Heart right ventricle (tissue), 16 donors: ENCODE measurements at regions not wholly inside any gene's neighbourhood (a gene's known extent, or its start where the extent isn't known, plus 50 kb on each side); places are given as distances from the start of the nearest gene placed in this dataset.

Experiments used
- ATAC-seq, 8 donors: fragments of 200-7000 bp; cut with Tn5 transposase; one replicate each; pipeline ENCODE4 v1.9.1; 2020; ENCODE audit warnings: mild to moderate bottlenecking in 8 of 8, moderate library complexity in 8 of 8, moderate number of reproducible peaks in 1 of 8
- DNase-seq, 2 donors: peaks; one replicate each; pipeline ENCODE4 v3.0.0-alpha.2; 2020
- H3K27ac ChIP-seq, 10 donors: fragments of 200-600 bp; sonication (generic) in 2 of 10; one replicate each; pipeline versions ENCODE4 v1.5.0 to v1.8.0; 2020 to 2022; ENCODE audit warnings: mild to moderate bottlenecking in 3 of 10
- H3K27me3 ChIP-seq, 7 donors: fragments of 200-600 bp; one replicate each; pipeline ENCODE4 v1.8.0; 2021 to 2022; ENCODE audit warnings: mild to moderate bottlenecking in 2 of 7
- H3K36me3 ChIP-seq, 9 donors: fragments of 200-600 bp; sonication (generic) in 1 of 9; one replicate each; pipeline versions ENCODE4 v1.5.0 to v1.8.0; 2020 to 2022; ENCODE audit warnings: mild to moderate bottlenecking in 2 of 9
- H3K4me1 ChIP-seq, 9 donors: fragments of 200-600 bp; sonication (generic) in 1 of 9; one replicate each; pipeline versions ENCODE4 v1.5.0 to v1.8.0; 2020 to 2022; ENCODE audit warnings: mild to moderate bottlenecking in 4 of 9
- H3K4me3 ChIP-seq, 10 donors: fragments of 200-600 bp; sonication (generic) in 2 of 10; one replicate each; pipeline versions ENCODE4 v1.5.0 to v1.8.0; 2020 to 2022; ENCODE audit warnings: mild to moderate bottlenecking in 7 of 10, moderate library complexity in 2 of 10
- H3K9me3 ChIP-seq, 11 donors: fragments of 200-600 bp in 10 of 11; sonication (generic) in 2 of 11; one replicate each; pipeline versions ENCODE4 v1.5.0 to v1.8.0; 2013 to 2022; ENCODE audit warnings: mild to moderate bottlenecking in 2 of 11, control low read depth in 1 of 11, moderate library complexity in 1 of 11
- CTCF ChIP-seq, 9 donors: fragments of 200-600 bp; sonication (generic) in 2 of 9; IDR thresholded peaks; one replicate each; pipeline versions ENCODE4 v1.5.0 to v1.8.0; 2021 to 2022; ENCODE audit warnings: antibody characterized with exemption in 9 of 9, mild to moderate bottlenecking in 5 of 9, moderate library complexity in 1 of 9
- WGBS, 2 donors: extraction: QIAGEN DNeasy Blood & Tissue Kit; methylation state at CpG; one replicate each; pipeline ENCODE4 v1.1.7; 2013; ENCODE audit warnings: inconsistent platforms in 1 of 2; 5-methylcytosine and 5-hydroxymethylcytosine counted together
- intact Hi-C, 10 donors: fragments of 100-400 bp; cut with DNase I; formaldehyde crosslinking; loops; one replicate each; pipeline versions ENCODE4 v1.11.1 to v1.14.2; 2022
- donor health status: Arrhythmogenic right ventricular cardiomyopathy.
- donor health status: ischemic (EF 13 %, LVEDD 7.1; RV severe dilation, severe dysfunction).
- donor health status: healthy with polysubstance abuse.
- donor health status: DM: no; HTN: yes; CAD: no.
- donor health status: DM: no; HTN: no; CAD: no.
- donor health status: ischemic (EF 25% LVEDD 6.9; RV normal size, moderate dysfunction).
- donor health status: ischemic (EF 25% LVEDD 5.7; RV mildly dilated, moderate dysfunction).
- donor health status: healthy.
- donor health status: DM: yes; HTN: yes; CAD: no.
- donor health status: Ischemic cardiomyopathy.
- donor health status: ischemic (EF 35%, LVEDD 5.7; RV mildly dilated, moderate dysfunction).
- donor health status: nonischemic (EF 11% LVEDD 7.7; RV severe dilation, severe dysfunction).
- donor health status: DM: yes; HTN: yes; CAD: no.
- donor health status: PGD.
- donor health status: ischemic (EF 29% LVEDD 5.4; RV normal size, mild dysfunction).
- donor health status: nonischemic (EF 23%, LVEDD 6.1; RV moderate dilation, normal function).

DNA sequence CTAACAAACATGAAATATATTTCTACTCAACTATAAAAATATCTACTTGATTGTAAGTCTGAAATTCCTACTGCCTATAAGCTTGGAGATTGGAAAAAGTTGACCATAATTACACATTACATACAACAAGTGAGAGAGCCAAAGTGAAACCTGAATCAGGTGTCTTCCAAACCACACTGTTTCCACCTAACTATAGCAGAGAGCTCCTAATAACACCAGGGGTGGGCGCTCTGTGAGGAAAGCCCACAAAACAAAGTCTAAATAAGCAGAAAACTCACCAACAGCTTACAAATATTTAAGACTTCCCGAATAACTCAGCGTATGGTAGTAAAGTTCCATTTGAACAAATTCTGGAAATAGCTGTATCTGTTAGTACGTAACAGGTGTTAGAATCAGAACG lies 119.9 kb downstream of the GPR37 start:
- TF ChIP-seq CTCF (IDR thresholded peaks at IDR 0.05) = no peak
- ATAC-seq (no peak), DNase-seq (no peak)
- no peaks in the 10 kb centered on the region for H3K36me3 ChIP-seq
- no peaks in the 10 kb centered on the region for H3K4me1 ChIP-seq
- no peaks in the 10 kb centered on the region for H3K9me3 ChIP-seq
- 87 to 92% methylated on average over 5 of the region's 5 CpGs for WGBS, 2 donors
- H3K4me3 ChIP-seq = no peak overlapping the region
- intact Hi-C loops = no loop called here
- no peaks in the 10 kb centered on the region for H3K27me3 ChIP-seq
- H3K27ac ChIP-seq = no peak overlapping the region

DNA sequence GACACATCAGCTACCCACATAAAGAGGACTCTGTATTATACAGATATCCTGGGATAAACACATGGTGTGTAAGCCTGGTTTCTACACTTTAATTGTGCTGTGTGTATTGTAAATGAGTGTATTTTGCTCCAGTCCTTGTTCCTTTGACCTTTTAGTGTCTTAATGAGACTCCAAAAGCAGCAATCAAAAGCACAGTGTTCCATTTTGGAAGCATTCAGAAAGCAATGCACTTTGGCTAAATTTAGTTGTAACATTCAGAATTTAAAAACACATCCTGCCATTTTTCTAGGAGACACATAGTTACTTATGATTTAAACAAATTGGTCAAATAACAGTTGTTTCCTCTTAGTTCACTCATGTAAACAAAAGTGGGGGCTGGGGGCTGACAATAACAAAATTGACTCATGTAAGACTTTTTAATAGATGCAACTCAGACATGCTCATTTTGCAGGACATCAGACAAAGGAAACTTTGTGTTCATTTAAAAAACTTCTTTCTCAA lies 122.2 kb downstream of the GPR37 start:
- H3K27ac ChIP-seq = no peak overlapping the region
- intact Hi-C loops = no loop called here
- no peaks in the 10 kb centered on the region for H3K27me3 ChIP-seq
- H3K4me1 ChIP-seq = no peaks in the 10 kb centered on the region
- ATAC-seq (no peak), DNase-seq (no peak)
- no peaks in the 10 kb centered on the region for H3K9me3 ChIP-seq
- H3K4me3 ChIP-seq = no peak overlapping the region
- H3K36me3 ChIP-seq = no peaks in the 10 kb centered on the region
- TF ChIP-seq CTCF (IDR thresholded peaks at IDR 0.05) = no peak

GRCh38 chr7:124635416-124635815 lies 130.2 kb downstream of the GPR37 start:
- no peaks in the 10 kb centered on the region for H3K27me3 ChIP-seq
- DNase-seq (no peak), ATAC-seq (no peak)
- H3K4me3 ChIP-seq = no peak overlapping the region
- H3K27ac ChIP-seq = no peak overlapping the region
- no peaks in the 10 kb centered on the region for H3K36me3 ChIP-seq
- TF ChIP-seq CTCF (IDR thresholded peaks at IDR 0.05) = no peak
- H3K4me1 ChIP-seq = no peaks in the 10 kb centered on the region
- WGBS, 2 donors = 47 to 67% methylated on average over 1 of the region's 1 CpG
- intact Hi-C loops = no loop called here
- no peaks in the 10 kb centered on the region for H3K9me3 ChIP-seq

- TF ChIP-seq CTCF (IDR thresholded peaks at IDR 0.05) = no peak
- no peaks in the 10 kb centered on the region for H3K27me3 ChIP-seq
- ATAC-seq = no peak
- WGBS, 2 donors = 83 to 87% methylated on average over 6 of the region's 6 CpGs
- no peaks in the 10 kb centered on the region for H3K36me3 ChIP-seq
- H3K4me1 ChIP-seq = no peaks in the 10 kb centered on the region
- H3K27ac ChIP-seq = no peak overlapping the region
- no peak for DNase-seq
- H3K4me3 ChIP-seq = no peak overlapping the region
- H3K9me3 ChIP-seq = no peaks in the 10 kb centered on the region
- intact Hi-C loops = no loop called here
Measured at GRCh38 chr7:124633740-124634139, 131.9 kb downstream of the GPR37 start.

DNA sequence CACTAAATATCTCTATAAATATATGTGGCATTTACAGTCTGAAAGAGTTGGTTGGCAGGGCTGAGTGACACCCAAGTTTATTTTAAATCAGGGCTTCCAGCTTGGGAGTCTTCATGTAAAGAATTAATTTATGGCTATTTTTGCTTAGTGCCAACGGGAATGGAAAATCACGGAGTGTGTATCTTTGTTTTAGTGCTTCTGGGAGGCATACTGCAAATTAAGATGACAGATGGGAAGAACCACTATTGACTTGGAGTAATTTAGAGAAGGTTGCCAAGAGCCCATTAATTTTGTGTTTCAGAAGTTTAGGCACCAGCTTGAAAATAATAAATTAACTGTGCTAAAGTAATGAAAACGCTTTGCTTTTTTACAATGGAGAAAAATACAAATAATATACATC lies 135.2 kb downstream of the GPR37 start:
- TF ChIP-seq CTCF (IDR thresholded peaks at IDR 0.05) = no peak
- intact Hi-C loops = no loop called here
- 77 to 87% methylated on average over 3 of the region's 3 CpGs for WGBS, 2 donors

More for the DNA sequence above, 135.2 kb downstream of the GPR37 start:
- H3K36me3 ChIP-seq = no peaks in the 10 kb centered on the region
- H3K27ac ChIP-seq = no peak overlapping the region
- H3K4me1 ChIP-seq = no peaks in the 10 kb centered on the region
- no peaks in the 10 kb centered on the region for H3K27me3 ChIP-seq
- no peak overlapping the region for H3K4me3 ChIP-seq
- ATAC-seq (no peak), DNase-seq (no peak)
- H3K9me3 ChIP-seq = peaks cover 0 to 9% (median 0%) of the 10 kb centered on the region in 11 donors
